ENCODE measurements at regions not wholly inside any gene's neighbourhood (a gene's known extent, or its start where the extent isn't known, plus 50 kb on each side); places are given as distances from the start of the nearest gene placed in this dataset.
A peak's percentile ranks its signal among the peaks of the same experiment; 100 is the strongest.
"Not testable (repeated sequence)": the region's sequence is repeated elsewhere in the genome, so short reads cannot be mapped to it uniquely, and the experiment has no call there.

- no peak for DNase-seq
Measured at GRCh38 chr3:166104938-166105337, 267.7 kb upstream of the BCHE start.

DNA sequence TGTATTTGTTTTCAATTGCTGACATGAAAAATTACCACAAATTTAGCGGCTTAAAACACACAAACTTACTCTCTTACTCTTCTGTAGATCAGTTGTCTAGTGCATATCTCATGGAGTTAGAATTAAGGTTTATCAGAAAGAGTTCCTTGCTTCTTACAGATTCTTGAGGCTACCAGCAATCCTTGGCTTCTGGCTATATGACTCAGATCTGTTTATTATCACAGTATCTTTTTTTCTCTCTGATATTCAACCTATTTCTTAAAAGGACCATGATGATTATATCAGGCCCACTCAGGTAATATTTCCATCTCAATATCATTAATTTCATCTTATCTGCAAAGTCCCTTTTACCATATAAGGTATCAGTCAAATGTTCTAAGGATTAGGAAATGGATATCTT is 263.5 kb upstream of the BCHE start:
- DNase-seq: no peak
- in situ Hi-C loops (cut with MboI; ENCODE audit: low pct_unique_long_range_greater_than_20kb, low sequenced_read_pairs): no loop called here

More at GRCh38 chr3:166104938-166105337, 267.7 kb upstream of the BCHE start:
- in situ Hi-C loops (cut with MboI; ENCODE audit: low pct_unique_long_range_greater_than_20kb, low sequenced_read_pairs): no loop called here

- no peak for DNase-seq
- in situ Hi-C loops (cut with MboI; ENCODE audit: low pct_unique_long_range_greater_than_20kb, low sequenced_read_pairs): no loop called here
Measured at GRCh38 chr3:166089575-166089974, 252.4 kb upstream of the BCHE start.

GRCh38 chr3:166085164-166085856 is 248.1 kb upstream of the BCHE start:
- in situ Hi-C loops (cut with MboI; ENCODE audit: low pct_unique_long_range_greater_than_20kb, low sequenced_read_pairs): no loop called here
- DNase-seq: no peak

GRCh38 chr3:166080096-166080495 is 242.9 kb upstream of the BCHE start:
- in situ Hi-C loops (cut with MboI; ENCODE audit: low pct_unique_long_range_greater_than_20kb, low sequenced_read_pairs): no loop called here
- no peak for DNase-seq

GRCh38 chr3:166071831-166072230 is 234.6 kb upstream of the BCHE start:
- no peak for DNase-seq
- in situ Hi-C loops (cut with MboI; ENCODE audit: low pct_unique_long_range_greater_than_20kb, low sequenced_read_pairs): no loop called here

DNA sequence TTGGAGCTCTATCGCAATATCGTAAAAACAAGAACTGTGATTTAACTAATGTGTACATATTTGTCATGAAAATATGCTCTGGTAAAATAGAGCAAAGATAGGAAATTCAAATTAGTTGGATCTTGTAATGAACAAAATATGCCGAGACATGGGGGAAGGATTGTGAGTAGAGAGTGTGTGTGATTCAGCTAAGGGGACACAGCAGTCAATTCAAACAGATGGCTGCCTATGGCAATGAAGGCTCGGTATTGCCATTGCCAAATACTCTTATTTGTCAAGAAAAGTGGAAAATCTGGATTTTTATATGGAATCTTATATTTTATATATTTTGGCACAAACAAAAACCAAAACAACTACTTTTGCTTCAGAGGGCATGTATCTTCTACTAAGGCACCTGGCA is 227.3 kb upstream of the BCHE start:
- in situ Hi-C loops (cut with MboI; ENCODE audit: low pct_unique_long_range_greater_than_20kb, low sequenced_read_pairs): no loop called here
- DNase-seq: no peak

DNA sequence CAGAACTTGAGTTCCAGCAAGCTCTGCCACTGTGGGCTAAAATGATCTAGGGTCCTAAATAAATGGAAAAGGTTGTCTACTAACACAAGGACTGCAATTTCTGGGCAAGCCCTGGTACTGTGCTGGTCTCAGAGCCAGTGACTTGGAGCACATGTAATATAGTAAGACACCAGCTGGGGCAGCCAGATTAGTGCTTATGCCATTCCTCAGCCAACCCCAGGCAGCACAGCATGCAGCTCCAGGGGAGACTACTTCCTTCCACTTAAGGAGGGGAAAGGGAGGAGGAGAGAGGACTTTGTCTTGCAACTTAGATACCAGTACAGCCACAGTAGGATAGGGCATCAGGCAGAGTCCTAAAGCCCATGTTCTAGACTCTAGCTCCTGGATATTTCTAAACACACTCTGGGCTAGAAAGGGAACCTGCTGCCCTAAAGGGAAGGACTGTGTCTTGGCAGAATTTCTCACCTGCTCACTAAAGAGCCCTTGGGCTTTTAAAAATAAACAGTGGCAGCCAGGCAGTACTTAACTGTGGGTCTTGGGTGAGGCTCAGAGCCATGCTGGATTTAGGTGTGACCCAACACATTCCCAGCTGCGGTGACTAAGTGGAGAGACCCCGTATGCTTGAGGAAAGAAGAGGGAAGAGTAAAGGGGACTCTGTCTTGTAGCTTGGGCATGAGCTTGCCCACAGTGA is 223.7 kb upstream of the BCHE start:
- DNase-seq: no peak
- in situ Hi-C loops (cut with MboI; ENCODE audit: low pct_unique_long_range_greater_than_20kb, low sequenced_read_pairs): no loop called here

DNA sequence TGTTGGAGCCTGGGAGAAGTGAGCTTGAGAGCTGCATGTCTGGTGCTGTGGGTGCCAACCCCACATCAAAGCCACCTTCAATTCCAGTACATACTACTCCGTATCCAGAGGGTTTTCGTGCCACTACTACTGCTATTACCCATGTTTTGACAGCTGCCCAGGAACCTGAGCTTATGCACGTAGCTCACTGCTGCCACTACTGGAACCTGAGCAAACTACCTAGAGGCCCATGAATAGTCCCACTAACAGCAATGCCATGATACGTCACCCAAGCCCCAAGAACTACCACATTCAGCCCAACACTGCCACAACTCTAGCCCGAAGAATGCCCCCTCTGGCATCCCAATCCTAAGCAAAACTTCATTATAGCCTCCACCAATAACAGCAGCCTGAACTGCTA is 215.2 kb upstream of the BCHE start:
- in situ Hi-C loops (cut with MboI; ENCODE audit: low pct_unique_long_range_greater_than_20kb, low sequenced_read_pairs): no loop called here
- DNase-seq: no peak

DNA sequence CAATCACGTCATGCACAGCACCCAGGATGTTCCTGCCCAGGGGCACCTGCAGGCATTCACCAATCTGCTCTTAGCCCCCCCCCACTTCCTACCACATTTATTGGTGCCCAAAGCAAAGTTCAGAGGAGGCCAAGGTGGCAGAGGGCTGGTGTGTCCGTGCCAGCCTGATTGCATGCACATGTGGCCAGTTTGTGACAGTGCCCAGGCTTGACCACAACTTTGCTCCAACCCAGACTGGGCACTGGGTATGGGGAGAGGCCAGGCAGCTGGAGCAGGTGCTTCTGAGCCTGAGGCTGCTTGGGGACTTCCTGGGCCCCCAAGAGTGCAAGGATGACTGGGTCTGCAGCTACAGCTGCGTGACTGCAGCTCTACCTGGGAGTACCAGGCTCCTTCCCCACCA is 192.3 kb upstream of the BCHE start:
- DNase-seq: no peak
- in situ Hi-C loops (cut with MboI; ENCODE audit: low pct_unique_long_range_greater_than_20kb, low sequenced_read_pairs): no loop called here

GRCh38 chr3:166013073-166013679 is 176.0 kb upstream of the BCHE start:
- DNase-seq: peak; percentile 26
- in situ Hi-C loops (cut with MboI; ENCODE audit: low pct_unique_long_range_greater_than_20kb, low sequenced_read_pairs): no loop called here

DNA sequence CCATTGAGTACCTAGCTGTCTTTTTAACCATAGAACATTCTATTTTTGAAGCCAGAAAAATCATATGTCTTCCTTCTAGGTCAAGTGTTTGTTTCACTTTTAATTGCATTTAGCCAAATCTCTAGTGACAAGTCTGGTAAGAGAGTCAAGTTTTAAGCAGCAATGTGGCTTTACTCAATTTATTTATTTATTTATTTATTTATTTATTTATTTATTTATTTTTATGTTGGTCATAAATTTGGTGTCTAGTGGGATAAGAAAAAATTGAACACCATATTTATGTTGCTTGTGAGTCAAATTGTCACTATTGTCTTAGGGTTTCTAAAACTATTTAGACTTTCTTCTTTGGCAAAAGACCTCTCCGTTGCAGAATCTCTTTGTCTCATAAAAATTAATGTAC is 174.5 kb upstream of the BCHE start:
- in situ Hi-C loops (cut with MboI; ENCODE audit: low pct_unique_long_range_greater_than_20kb, low sequenced_read_pairs): no loop called here
- no peak for DNase-seq

GRCh38 chr3:166005126-166005525 is 167.9 kb upstream of the BCHE start:
- in situ Hi-C loops (cut with MboI; ENCODE audit: low pct_unique_long_range_greater_than_20kb, low sequenced_read_pairs): no loop called here
- no peak for DNase-seq

DNA sequence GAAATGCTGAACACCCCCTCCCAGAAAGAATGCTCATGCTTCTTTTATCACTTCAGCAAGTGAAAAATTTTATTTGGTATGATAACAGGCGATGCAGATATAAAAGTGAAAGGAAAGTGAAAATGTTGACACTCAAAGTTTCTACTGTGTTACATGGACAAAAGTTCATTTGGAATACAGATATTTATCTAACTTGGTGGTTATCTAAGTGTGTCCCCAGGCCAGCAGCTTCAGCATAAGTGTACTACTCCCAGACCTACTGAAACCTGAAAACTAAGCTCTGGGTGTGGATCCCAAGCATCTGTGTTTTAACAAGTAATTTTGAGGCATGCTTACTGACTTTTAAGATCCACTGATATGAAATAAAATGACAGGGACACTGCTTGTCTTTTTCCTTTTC is 157.1 kb upstream of the BCHE start:
- in situ Hi-C loops (cut with MboI; ENCODE audit: low pct_unique_long_range_greater_than_20kb, low sequenced_read_pairs): no loop called here
- DNase-seq: no peak

- in situ Hi-C loops (cut with MboI; ENCODE audit: low pct_unique_long_range_greater_than_20kb, low sequenced_read_pairs): no loop called here
- no peak for DNase-seq
Measured at GRCh38 chr3:165984589-165984988, 147.4 kb upstream of the BCHE start.

- in situ Hi-C loops (cut with MboI; ENCODE audit: low pct_unique_long_range_greater_than_20kb, low sequenced_read_pairs): no loop called here
- DNase-seq: no peak
Measured at GRCh38 chr3:165983284-165983683, 146.1 kb upstream of the BCHE start.

- in situ Hi-C loops (cut with MboI; ENCODE audit: low pct_unique_long_range_greater_than_20kb, low sequenced_read_pairs): no loop called here
- DNase-seq: no peak
Measured at GRCh38 chr3:165981318-165981717, 144.1 kb upstream of the BCHE start.

- in situ Hi-C loops (cut with MboI; ENCODE audit: low pct_unique_long_range_greater_than_20kb, low sequenced_read_pairs); DNase-seq: not testable (repeated sequence)
Measured at GRCh38 chr3:165960825-165961224, 123.6 kb upstream of the BCHE start.

DNA sequence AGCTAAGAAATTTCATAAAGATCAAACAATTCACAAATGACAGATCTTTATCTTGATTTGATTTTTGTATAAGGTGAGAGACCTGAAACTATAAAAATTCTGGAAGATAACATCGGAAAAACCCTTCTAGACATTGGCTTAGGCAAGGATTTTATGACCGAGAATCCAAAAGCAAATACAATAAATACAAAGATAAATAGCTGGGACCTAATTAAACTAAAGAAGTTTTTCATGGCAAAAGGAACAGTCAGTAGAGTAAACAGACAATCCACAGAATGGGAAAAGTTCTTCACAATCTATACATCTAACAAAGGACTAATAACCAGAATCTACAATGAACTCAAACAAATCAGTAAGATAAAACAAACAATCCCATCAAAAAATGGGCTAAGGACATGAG is 116.9 kb upstream of the BCHE start:
- in situ Hi-C loops (cut with MboI; ENCODE audit: low pct_unique_long_range_greater_than_20kb, low sequenced_read_pairs): no loop called here
- no peak for DNase-seq

- DNase-seq: no peak
- in situ Hi-C loops (cut with MboI; ENCODE audit: low pct_unique_long_range_greater_than_20kb, low sequenced_read_pairs): no loop called here
Measured at GRCh38 chr3:165946360-165946759, 109.1 kb upstream of the BCHE start.

Measured in KBM-7 (cell line).